Heart right ventricle (tissue), 16 donors: ENCODE measurements at regions not wholly inside any gene's neighbourhood (a gene's known extent, or its start where the extent isn't known, plus 50 kb on each side); places are given as distances from the start of the nearest gene placed in this dataset.

Experiments
- ATAC-seq, 8 donors: fragments of 200-7000 bp; cut with Tn5 transposase; one replicate each; pipeline ENCODE4 v1.9.1; 2020; ENCODE audit warnings: mild to moderate bottlenecking in 8 of 8, moderate library complexity in 8 of 8, moderate number of reproducible peaks in 1 of 8
- DNase-seq, 2 donors: peaks; one replicate each; pipeline ENCODE4 v3.0.0-alpha.2; 2020
- H3K27ac ChIP-seq, 10 donors: fragments of 200-600 bp; sonication (generic) in 2 of 10; one replicate each; pipeline versions ENCODE4 v1.5.0 to v1.8.0; 2020 to 2022; ENCODE audit warnings: mild to moderate bottlenecking in 3 of 10
- H3K27me3 ChIP-seq, 7 donors: fragments of 200-600 bp; one replicate each; pipeline ENCODE4 v1.8.0; 2021 to 2022; ENCODE audit warnings: mild to moderate bottlenecking in 2 of 7
- H3K36me3 ChIP-seq, 9 donors: fragments of 200-600 bp; sonication (generic) in 1 of 9; one replicate each; pipeline versions ENCODE4 v1.5.0 to v1.8.0; 2020 to 2022; ENCODE audit warnings: mild to moderate bottlenecking in 2 of 9
- H3K4me1 ChIP-seq, 9 donors: fragments of 200-600 bp; sonication (generic) in 1 of 9; one replicate each; pipeline versions ENCODE4 v1.5.0 to v1.8.0; 2020 to 2022; ENCODE audit warnings: mild to moderate bottlenecking in 4 of 9
- H3K4me3 ChIP-seq, 10 donors: fragments of 200-600 bp; sonication (generic) in 2 of 10; one replicate each; pipeline versions ENCODE4 v1.5.0 to v1.8.0; 2020 to 2022; ENCODE audit warnings: mild to moderate bottlenecking in 7 of 10, moderate library complexity in 2 of 10
- H3K9me3 ChIP-seq, 11 donors: fragments of 200-600 bp in 10 of 11; sonication (generic) in 2 of 11; one replicate each; pipeline versions ENCODE4 v1.5.0 to v1.8.0; 2013 to 2022; ENCODE audit warnings: mild to moderate bottlenecking in 2 of 11, control low read depth in 1 of 11, moderate library complexity in 1 of 11
- WGBS, 2 donors: extraction: QIAGEN DNeasy Blood & Tissue Kit; methylation state at CpG; one replicate each; pipeline ENCODE4 v1.1.7; 2013; ENCODE audit warnings: inconsistent platforms in 1 of 2; 5-methylcytosine and 5-hydroxymethylcytosine counted together
- intact Hi-C, 10 donors: fragments of 100-400 bp; cut with DNase I; formaldehyde crosslinking; loops; one replicate each; pipeline versions ENCODE4 v1.11.1 to v1.14.2; 2022
- TF ChIP-seq, protein P1 (sequence below), 9 donors: fragments of 200-600 bp; sonication (generic) in 2 of 9; IDR thresholded peaks; one replicate each; pipeline versions ENCODE4 v1.5.0 to v1.8.0; 2021 to 2022; ENCODE audit warnings: antibody characterized with exemption in 9 of 9, mild to moderate bottlenecking in 5 of 9, moderate library complexity in 1 of 9
- donor health status: Arrhythmogenic right ventricular cardiomyopathy.
- donor health status: ischemic (EF 13 %, LVEDD 7.1; RV severe dilation, severe dysfunction).
- donor health status: healthy with polysubstance abuse.
- donor health status: DM: no; HTN: yes; CAD: no.
- donor health status: DM: no; HTN: no; CAD: no.
- donor health status: ischemic (EF 25% LVEDD 6.9; RV normal size, moderate dysfunction).
- donor health status: ischemic (EF 25% LVEDD 5.7; RV mildly dilated, moderate dysfunction).
- donor health status: healthy.
- donor health status: DM: yes; HTN: yes; CAD: no.
- donor health status: Ischemic cardiomyopathy.
- donor health status: ischemic (EF 35%, LVEDD 5.7; RV mildly dilated, moderate dysfunction).
- donor health status: nonischemic (EF 11% LVEDD 7.7; RV severe dilation, severe dysfunction).
- donor health status: DM: yes; HTN: yes; CAD: no.
- donor health status: PGD.
- donor health status: ischemic (EF 29% LVEDD 5.4; RV normal size, mild dysfunction).
- donor health status: nonischemic (EF 23%, LVEDD 6.1; RV moderate dilation, normal function).

DNA sequence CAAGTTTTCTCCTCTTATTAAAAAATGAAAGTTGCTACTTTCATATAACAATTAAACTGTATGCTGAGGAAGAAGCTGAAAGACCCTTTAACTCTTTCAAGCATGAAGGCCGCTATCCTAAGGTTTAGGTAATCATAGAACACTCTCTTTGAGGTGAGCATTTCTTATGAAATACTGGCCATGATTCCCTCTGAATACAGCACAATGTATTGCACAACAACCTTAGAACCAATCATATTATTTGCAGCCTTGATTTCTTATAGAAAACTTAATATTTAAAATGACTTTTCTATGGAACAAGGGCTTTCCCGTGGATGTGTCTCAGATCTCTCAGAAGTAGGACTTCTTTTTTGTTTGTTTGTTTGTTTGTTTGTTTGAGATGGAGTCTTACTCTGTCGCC is 333.4 kb upstream of the TEX13C start:
- Histone ChIP-seq H3K36me3 (no peaks in the 10 kb centered on the region), H3K9me3 (no peaks in the 10 kb centered on the region), H3K4me3 (no peak overlapping the region), H3K4me1 (no peaks in the 10 kb centered on the region), H3K27ac (no peak overlapping the region), H3K27me3 (no peaks in the 10 kb centered on the region)
- TF ChIP-seq, protein P1, sequence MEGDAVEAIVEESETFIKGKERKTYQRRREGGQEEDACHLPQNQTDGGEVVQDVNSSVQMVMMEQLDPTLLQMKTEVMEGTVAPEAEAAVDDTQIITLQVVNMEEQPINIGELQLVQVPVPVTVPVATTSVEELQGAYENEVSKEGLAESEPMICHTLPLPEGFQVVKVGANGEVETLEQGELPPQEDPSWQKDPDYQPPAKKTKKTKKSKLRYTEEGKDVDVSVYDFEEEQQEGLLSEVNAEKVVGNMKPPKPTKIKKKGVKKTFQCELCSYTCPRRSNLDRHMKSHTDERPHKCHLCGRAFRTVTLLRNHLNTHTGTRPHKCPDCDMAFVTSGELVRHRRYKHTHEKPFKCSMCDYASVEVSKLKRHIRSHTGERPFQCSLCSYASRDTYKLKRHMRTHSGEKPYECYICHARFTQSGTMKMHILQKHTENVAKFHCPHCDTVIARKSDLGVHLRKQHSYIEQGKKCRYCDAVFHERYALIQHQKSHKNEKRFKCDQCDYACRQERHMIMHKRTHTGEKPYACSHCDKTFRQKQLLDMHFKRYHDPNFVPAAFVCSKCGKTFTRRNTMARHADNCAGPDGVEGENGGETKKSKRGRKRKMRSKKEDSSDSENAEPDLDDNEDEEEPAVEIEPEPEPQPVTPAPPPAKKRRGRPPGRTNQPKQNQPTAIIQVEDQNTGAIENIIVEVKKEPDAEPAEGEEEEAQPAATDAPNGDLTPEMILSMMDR (IDR thresholded peaks at IDR 0.05), result no peak
- ATAC-seq (no peak), DNase-seq (no peak)
- intact Hi-C loops, result no loop called here
- WGBS, 2 donors, result 86 to 91% methylated on average over 3 of the region's 3 CpGs

DNA sequence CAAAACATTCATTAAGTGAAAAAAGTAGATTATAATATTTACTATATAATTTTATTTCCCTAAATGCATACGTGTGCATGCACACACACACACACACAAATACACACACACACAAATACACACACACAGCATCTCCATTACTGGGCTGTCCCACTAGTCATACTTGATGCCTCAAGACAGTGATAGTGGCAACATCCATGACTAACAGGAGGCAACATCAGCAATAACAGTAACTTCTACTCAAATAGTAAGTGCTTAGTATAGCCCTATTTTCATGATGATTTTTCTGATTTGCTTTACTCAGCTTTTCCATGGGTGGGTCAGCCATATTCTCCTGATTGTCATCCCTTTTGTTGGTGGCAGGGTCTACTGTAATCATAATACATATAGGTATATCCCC is 325.9 kb upstream of the TEX13C start:
- TF ChIP-seq, protein P1 (IDR thresholded peaks at IDR 0.05), result no peak

DNA sequence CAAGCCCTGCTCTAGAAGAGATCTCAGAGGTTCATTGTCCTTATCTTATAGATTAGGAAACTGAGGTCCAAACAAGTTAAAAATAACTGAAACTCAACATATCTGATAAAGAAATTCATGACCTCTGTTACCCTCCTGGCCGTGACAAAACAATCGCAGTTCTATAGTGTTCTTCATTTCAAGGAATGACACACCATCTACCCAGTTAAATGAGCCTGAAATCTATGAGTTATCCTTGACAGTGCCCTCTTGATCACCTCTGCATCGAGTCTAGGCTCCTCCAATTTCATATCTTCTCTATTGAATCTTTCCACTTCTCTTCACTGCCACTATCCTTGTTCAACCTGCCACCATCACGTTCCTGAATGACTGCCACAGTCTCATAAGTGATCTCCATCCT is 325.3 kb upstream of the TEX13C start:
- Histone ChIP-seq H3K9me3 (no peaks in the 10 kb centered on the region), H3K4me1 (no peaks in the 10 kb centered on the region), H3K27ac (no peak overlapping the region), H3K4me3 (no peak overlapping the region), H3K36me3 (no peaks in the 10 kb centered on the region), H3K27me3 (no peaks in the 10 kb centered on the region)
- ATAC-seq (no peak), DNase-seq (no peak)
- intact Hi-C loops, result no loop called here
- TF ChIP-seq, protein P1 (IDR thresholded peaks at IDR 0.05), result no peak
- WGBS, 2 donors, result 25 to 50% methylated on average over 4 of the region's 4 CpGs

More for the DNA sequence above, 325.9 kb upstream of the TEX13C start:
- no peak for ATAC-seq
- DNase-seq, result no peak
- 69 to 88% methylated on average over 1 of the region's 1 CpG for WGBS, 2 donors
- Histone ChIP-seq H3K9me3 (no peaks in the 10 kb centered on the region), H3K27ac (no peak overlapping the region), H3K36me3 (no peaks in the 10 kb centered on the region), H3K27me3 (no peaks in the 10 kb centered on the region), H3K4me3 (no peak overlapping the region), H3K4me1 (no peaks in the 10 kb centered on the region)
- intact Hi-C loops, result no loop called here

DNA sequence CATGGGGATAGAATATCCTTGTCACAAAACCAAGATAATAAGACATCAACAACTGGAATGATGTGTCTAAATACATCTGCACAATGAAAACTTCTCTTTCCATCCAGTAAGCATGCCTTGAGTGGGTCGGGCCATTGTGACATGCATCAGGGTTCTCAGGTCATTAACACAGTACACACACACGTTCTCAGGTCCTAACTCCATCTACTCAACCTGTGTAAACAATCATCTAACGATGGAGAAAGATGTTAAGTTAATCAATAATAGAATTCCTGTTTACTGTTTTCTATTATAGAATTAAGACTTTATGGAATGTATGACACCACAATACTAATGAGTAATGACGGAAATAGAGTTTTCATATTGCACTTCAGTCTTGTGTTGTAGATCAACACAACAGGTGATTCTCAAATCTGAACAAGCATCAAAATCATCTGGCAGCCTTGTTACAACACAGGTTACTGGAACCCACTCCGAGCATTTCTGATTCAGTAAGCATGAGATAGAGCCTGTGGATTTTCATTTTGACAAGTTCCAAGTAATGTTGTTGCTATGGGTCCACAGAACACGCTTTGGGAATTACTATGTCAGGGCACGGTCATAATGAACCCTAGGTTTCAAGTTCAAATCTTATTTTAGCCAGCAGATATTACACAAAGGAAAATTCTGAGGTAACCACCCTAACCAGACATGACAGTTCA is 315.8 kb upstream of the TEX13C start:
- TF ChIP-seq, protein P1 (IDR thresholded peaks at IDR 0.05), result no peak
- H3K4me1 ChIP-seq, result no peaks in the 10 kb centered on the region
- DNase-seq, result no peak
- H3K27ac ChIP-seq, result no peak overlapping the region
- WGBS, 2 donors, result 66 to 73% methylated on average over 7 of the region's 7 CpGs
- no peak overlapping the region for H3K4me3 ChIP-seq
- H3K9me3 ChIP-seq, result peaks cover 0 to 4% (median 0%) of the 10 kb centered on the region in 11 donors
- no peak for ATAC-seq
- H3K27me3 ChIP-seq, result no peaks in the 10 kb centered on the region
- intact Hi-C loops, result no loop called here
- H3K36me3 ChIP-seq, result no peaks in the 10 kb centered on the region
